Panc1 (cell line): ENCODE measurements at regions not wholly inside any gene's neighbourhood (a gene's known extent, or its start where the extent isn't known, plus 50 kb on each side); places are given as distances from the start of the nearest gene placed in this dataset.

Experiments used
- POLR2AphosphoS5 ChIP-seq: IDR thresholded peaks from 2 replicates; pipeline ENCODE4 v1.6.1; 2012; ENCODE audit warnings: mild to moderate bottlenecking, low read depth, low read length, moderate library complexity
- REST ChIP-seq, 2 experiments: IDR thresholded peaks; 2 replicates each; pipeline ENCODE4 v1.6.1; 2011 to 2012; ENCODE audit warnings: low read depth in 2 of 2, control low read depth in 1 of 2, low read length in 1 of 2, mild to moderate bottlenecking in 1 of 2, moderate library complexity in 1 of 2; ENCODE audit not compliant: insufficient read depth in 1 of 2
- SIN3A ChIP-seq: IDR thresholded peaks from 2 replicates; pipeline ENCODE4 v1.6.1; 2012; ENCODE audit warnings: low read depth, mild to moderate bottlenecking, low read length, moderate library complexity, borderline replicate concordance; ENCODE audit not compliant: insufficient read depth
- TF ChIP-seq, protein P1 (sequence below): fragments of 450-650 bp; IDR thresholded peaks from 2 replicates; pipeline ENCODE4 v1.5.1; 2017; ENCODE audit warnings: mild to moderate bottlenecking

DNA sequence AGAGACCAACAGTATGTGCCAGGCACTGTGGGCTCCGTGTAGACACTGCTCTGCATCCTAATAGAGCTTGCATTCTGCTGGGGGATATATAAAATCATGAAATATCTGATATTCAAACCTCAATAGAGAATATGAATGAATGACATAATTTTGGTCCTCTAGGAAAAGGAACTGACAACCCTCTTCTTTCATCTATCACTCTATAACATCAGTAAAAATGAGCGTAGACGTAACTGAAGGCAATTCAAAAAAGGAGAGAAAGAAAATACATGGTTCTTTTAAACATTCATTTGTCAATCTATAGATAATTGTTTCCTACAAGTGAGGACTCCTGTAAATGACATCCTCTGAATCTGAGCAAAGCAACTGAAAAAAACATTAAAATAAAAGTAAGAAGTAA lies 607.4 kb upstream of the LRRN3 start:
- TF ChIP-seq, protein P1, sequence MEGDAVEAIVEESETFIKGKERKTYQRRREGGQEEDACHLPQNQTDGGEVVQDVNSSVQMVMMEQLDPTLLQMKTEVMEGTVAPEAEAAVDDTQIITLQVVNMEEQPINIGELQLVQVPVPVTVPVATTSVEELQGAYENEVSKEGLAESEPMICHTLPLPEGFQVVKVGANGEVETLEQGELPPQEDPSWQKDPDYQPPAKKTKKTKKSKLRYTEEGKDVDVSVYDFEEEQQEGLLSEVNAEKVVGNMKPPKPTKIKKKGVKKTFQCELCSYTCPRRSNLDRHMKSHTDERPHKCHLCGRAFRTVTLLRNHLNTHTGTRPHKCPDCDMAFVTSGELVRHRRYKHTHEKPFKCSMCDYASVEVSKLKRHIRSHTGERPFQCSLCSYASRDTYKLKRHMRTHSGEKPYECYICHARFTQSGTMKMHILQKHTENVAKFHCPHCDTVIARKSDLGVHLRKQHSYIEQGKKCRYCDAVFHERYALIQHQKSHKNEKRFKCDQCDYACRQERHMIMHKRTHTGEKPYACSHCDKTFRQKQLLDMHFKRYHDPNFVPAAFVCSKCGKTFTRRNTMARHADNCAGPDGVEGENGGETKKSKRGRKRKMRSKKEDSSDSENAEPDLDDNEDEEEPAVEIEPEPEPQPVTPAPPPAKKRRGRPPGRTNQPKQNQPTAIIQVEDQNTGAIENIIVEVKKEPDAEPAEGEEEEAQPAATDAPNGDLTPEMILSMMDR, result no peak
- TF ChIP-seq SIN3A (no peak), POLR2AphosphoS5 (no peak), REST (IDR thresholded peaks at IDR 0.05; ENCODE audit: insufficient read depth in 1 of 2, low read depth in 2 of 2, low read length in 1 of 2) (no peak)
